GM13977 (cell line): ENCODE measurements at regions not wholly inside any gene's neighbourhood (a gene's known extent, or its start where the extent isn't known, plus 50 kb on each side); places are given as distances from the start of the nearest gene placed in this dataset.

Experiments
- DNase-seq: peaks from one replicate; pipeline ENCODE4 v3.0.0; 2012; ENCODE audit warnings: low spot score
- CTCF ChIP-seq: IDR thresholded peaks from 2 replicates; pipeline ENCODE4 v1.5.1; 2012; ENCODE audit warnings: mild to moderate bottlenecking, control low read depth; ENCODE audit not compliant: insufficient read depth; ENCODE audit errors: extremely low read depth, missing control alignments
- in situ Hi-C: fragments of 300-500 bp; cut with MboI; formaldehyde crosslinking; loops from one replicate; pipeline ENCODE4 v1.12.0; 2022; ENCODE audit warnings: low sequenced_read_pairs, low pct_unique_long_range_greater_than_20kb, mixed read lengths, inconsistent platforms; ENCODE audit not compliant: unreplicated experiment

- in situ Hi-C loops = no loop called here
- no peak for TF ChIP-seq CTCF
- peak; percentile 22 for DNase-seq
Observed at GRCh38 chrX:155767051-155767875, 113.9 kb upstream of the VAMP7 start.

GRCh38 chrX:155766321-155766720, 114.8 kb upstream of the VAMP7 start:
- TF ChIP-seq CTCF = no peak
- in situ Hi-C loops = no loop called here
- DNase-seq = no peak

GRCh38 chrX:155761185-155761584, 120.0 kb upstream of the VAMP7 start:
- DNase-seq = no peak
- TF ChIP-seq CTCF = no peak
- in situ Hi-C loops = no loop called here

GRCh38 chrX:155757046-155757759, 123.9 kb upstream of the VAMP7 start:
- TF ChIP-seq CTCF = no peak
- no peak for DNase-seq
- in situ Hi-C loops = no loop called here

GRCh38 chrX:155755706-155756337, 125.3 kb upstream of the VAMP7 start:
- in situ Hi-C loops = no loop called here
- TF ChIP-seq CTCF = no peak
- no peak for DNase-seq

GRCh38 chrX:155751131-155751530, 130.0 kb upstream of the VAMP7 start:
- TF ChIP-seq CTCF = no peak
- in situ Hi-C loops = no loop called here
- DNase-seq = no peak
